Heart left ventricle (tissue), 13 donors: ENCODE measurements at regions not wholly inside any gene's neighbourhood (a gene's known extent, or its start where the extent isn't known, plus 50 kb on each side); places are given as distances from the start of the nearest gene placed in this dataset.

Source experiments
- POLR2A ChIP-seq, 2 donors: fragments of 450-650 bp; IDR thresholded peaks; one replicate each; pipeline ENCODE4 v1.6.1; 2017; ENCODE audit warnings: antibody characterized with exemption in 2 of 2, mild to moderate bottlenecking in 2 of 2, moderate library complexity in 2 of 2
- TF ChIP-seq, protein P1 (sequence below), 12 donors: fragments of 200-600 bp; sonication (generic) in 4 of 12; IDR thresholded peaks; one replicate each; pipeline versions ENCODE4 v1.5.0 to v1.8.0; 2018 to 2022; ENCODE audit warnings: antibody characterized with exemption in 12 of 12, mild to moderate bottlenecking in 5 of 12
- donor health status: ischemic (EF 13 %, LVEDD 7.1; RV severe dilation, severe dysfunction).
- donor health status: DM: no; HTN: yes; CAD: no.
- donor health status: DM: no; HTN: no; CAD: no.
- donor health status: ischemic (EF 25% LVEDD 6.9; RV normal size, moderate dysfunction).
- donor health status: ischemic (EF 25% LVEDD 5.7; RV mildly dilated, moderate dysfunction).
- donor health status: ischemic (EF 35%, LVEDD 5.7; RV mildly dilated, moderate dysfunction).
- donor health status: nonischemic (EF 11% LVEDD 7.7; RV severe dilation, severe dysfunction).
- donor health status: DM: yes; HTN: yes; CAD: no.
- donor health status: PGD.
- donor health status: ischemic (EF 29% LVEDD 5.4; RV normal size, mild dysfunction).
- donor health status: nonischemic (EF 23%, LVEDD 6.1; RV moderate dilation, normal function).

DNA sequence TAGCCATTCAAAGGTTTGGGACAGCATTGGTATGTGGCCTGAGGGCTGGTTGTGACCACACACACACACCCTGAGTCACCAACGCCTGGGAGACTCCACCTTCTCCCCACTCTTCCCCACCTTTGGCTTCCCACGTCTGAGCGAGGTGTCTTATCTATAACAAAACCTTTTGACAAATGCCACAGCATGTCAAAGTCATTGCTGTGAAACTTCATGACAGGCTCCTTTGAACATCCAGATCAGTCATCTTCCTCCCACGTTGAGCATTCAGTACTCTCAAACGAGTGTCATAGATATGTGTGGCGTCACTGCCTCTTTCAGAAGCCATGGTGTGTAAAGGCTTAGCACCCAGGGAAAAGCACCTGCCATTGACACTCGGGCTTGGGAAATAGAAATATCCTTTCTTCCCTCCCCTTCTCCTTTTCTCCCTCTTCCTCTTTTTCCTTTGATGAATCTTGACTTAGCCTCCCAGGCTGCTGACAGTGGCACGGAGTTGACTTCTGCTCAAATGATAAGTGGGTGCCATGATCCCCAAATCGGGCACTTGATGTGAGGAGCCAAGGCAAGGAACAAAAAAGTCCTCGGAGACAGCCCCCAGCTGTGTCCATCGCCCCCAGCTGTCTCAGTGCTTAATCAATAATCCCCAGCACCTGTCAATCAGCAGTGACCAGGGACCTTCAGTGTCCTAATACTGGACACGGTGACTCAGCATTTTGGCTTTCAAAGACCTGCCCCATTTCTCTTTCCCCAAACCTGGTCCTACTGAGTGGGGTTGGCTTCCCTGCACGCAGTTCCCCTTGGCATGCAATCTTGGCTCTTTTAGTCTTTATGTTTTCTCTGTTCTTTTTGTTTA, 114.8 kb downstream of the FGF18 start:
- no peak for TF ChIP-seq POLR2A (IDR thresholded peaks at IDR 0.05)
- TF ChIP-seq, protein P1, sequence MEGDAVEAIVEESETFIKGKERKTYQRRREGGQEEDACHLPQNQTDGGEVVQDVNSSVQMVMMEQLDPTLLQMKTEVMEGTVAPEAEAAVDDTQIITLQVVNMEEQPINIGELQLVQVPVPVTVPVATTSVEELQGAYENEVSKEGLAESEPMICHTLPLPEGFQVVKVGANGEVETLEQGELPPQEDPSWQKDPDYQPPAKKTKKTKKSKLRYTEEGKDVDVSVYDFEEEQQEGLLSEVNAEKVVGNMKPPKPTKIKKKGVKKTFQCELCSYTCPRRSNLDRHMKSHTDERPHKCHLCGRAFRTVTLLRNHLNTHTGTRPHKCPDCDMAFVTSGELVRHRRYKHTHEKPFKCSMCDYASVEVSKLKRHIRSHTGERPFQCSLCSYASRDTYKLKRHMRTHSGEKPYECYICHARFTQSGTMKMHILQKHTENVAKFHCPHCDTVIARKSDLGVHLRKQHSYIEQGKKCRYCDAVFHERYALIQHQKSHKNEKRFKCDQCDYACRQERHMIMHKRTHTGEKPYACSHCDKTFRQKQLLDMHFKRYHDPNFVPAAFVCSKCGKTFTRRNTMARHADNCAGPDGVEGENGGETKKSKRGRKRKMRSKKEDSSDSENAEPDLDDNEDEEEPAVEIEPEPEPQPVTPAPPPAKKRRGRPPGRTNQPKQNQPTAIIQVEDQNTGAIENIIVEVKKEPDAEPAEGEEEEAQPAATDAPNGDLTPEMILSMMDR (IDR thresholded peaks at IDR 0.05), result no peak
